DOHH2 (cell line): ENCODE measurements at regions not wholly inside any gene's neighbourhood (a gene's known extent, or its start where the extent isn't known, plus 50 kb on each side); places are given as distances from the start of the nearest gene placed in this dataset.

Experiments
- H3F3A ChIP-seq: fragments of 200-600 bp; sonication (generic), shearing (Covaris generic); 2 replicates; pipeline ENCODE4 v1.6.0; 2016; ENCODE audit warnings: antibody characterized with exemption, mild to moderate bottlenecking; ENCODE audit not compliant: control insufficient read depth, insufficient read depth
- H3K27ac ChIP-seq: fragments of 200-600 bp; sonication (generic); 2 replicates; pipeline ENCODE4 v1.5.1; 2014; ENCODE audit warnings: low read depth, mild to moderate bottlenecking, low read length, moderate library complexity
- H3K27me3 ChIP-seq: fragments of 200-600 bp; sonication (generic); 2 replicates; pipeline ENCODE4 v1.6.1; 2014; ENCODE audit warnings: mild to moderate bottlenecking, low read length, mixed read lengths; ENCODE audit not compliant: control insufficient read depth
- H3K36me3 ChIP-seq: fragments of 200-600 bp; sonication (generic); 2 replicates; pipeline ENCODE4 v1.6.1; 2014; ENCODE audit warnings: mild to moderate bottlenecking, low read length, moderate library complexity, mixed read lengths; ENCODE audit not compliant: control insufficient read depth
- H3K4me1 ChIP-seq: fragments of 200-600 bp; sonication (generic); 2 replicates; pipeline ENCODE4 v1.6.1; 2014; ENCODE audit warnings: mild to moderate bottlenecking, low read length, mixed read lengths; ENCODE audit not compliant: control insufficient read depth
- H3K4me2 ChIP-seq: fragments of 200-600 bp; sonication (generic); 2 replicates; pipeline ENCODE4 v1.6.0; 2014; ENCODE audit warnings: mild to moderate bottlenecking, low read length, moderate library complexity
- H3K4me3 ChIP-seq: fragments of 200-600 bp; sonication (generic); 2 replicates; pipeline ENCODE4 v1.5.1; 2014; ENCODE audit warnings: mild to moderate bottlenecking, low read length, mixed read lengths
- H3K79me2 ChIP-seq: fragments of 200-600 bp; sonication (generic); 2 replicates; pipeline ENCODE4 v1.6.1; 2014; ENCODE audit warnings: mild to moderate bottlenecking, low read length, mixed read lengths; ENCODE audit not compliant: control insufficient read depth
- H3K9me2 ChIP-seq: fragments of 200-600 bp; sonication (generic); replicated peaks from 2 replicates; pipeline ENCODE4 v1.6.1; 2014; ENCODE audit warnings: mild to moderate bottlenecking, low read length, mixed read lengths; ENCODE audit not compliant: control insufficient read depth
- H3K9me3 ChIP-seq: fragments of 200-600 bp; sonication (generic); 2 replicates; pipeline ENCODE4 v1.6.1; 2014; ENCODE audit warnings: antibody characterized with exemption, low read length, mixed read lengths; ENCODE audit not compliant: control insufficient read depth, insufficient read depth
- H4K20me1 ChIP-seq: fragments of 200-600 bp; sonication (generic); 2 replicates; pipeline ENCODE4 v1.6.0; 2014; ENCODE audit warnings: low read depth, mild to moderate bottlenecking, antibody characterized with exemption, low read length, moderate library complexity; ENCODE audit not compliant: control insufficient read depth, insufficient read depth
- CTCF ChIP-seq: fragments of 200-600 bp; sonication (generic); IDR thresholded peaks from one replicate; pipeline ENCODE4 v1.5.1; 2014; ENCODE audit warnings: antibody characterized with exemption, mild to moderate bottlenecking, low read depth, low read length; ENCODE audit not compliant: poor library complexity, severe bottlenecking
- EZH2phosphoT487 ChIP-seq: fragments of 200-600 bp; sonication (generic); IDR thresholded peaks from 2 replicates; pipeline ENCODE4 v1.6.1; 2017; ENCODE audit warnings: borderline replicate concordance, mild to moderate bottlenecking, antibody characterized with exemption, low read length, moderate library complexity, mixed read lengths

GRCh38 chr15:31579976-31580375 is 253.3 kb downstream of the KLF13 start:
- no peak overlapping the region for H3K4me3 ChIP-seq
- H3K79me2 ChIP-seq, result no peaks in the 10 kb centered on the region
- H3F3A ChIP-seq, result no peaks in the 10 kb centered on the region
- H3K36me3 ChIP-seq, result no peaks in the 10 kb centered on the region
- no peaks in the 10 kb centered on the region for H3K4me1 ChIP-seq
- H3K9me3 ChIP-seq, result no peaks in the 10 kb centered on the region
- no peaks in the 10 kb centered on the region for H3K9me2 ChIP-seq
- H3K4me2 ChIP-seq, result no peak overlapping the region
- H3K27ac ChIP-seq, result no peak overlapping the region
- no peaks in the 10 kb centered on the region for H4K20me1 ChIP-seq
- TF ChIP-seq CTCF, result no peak
- TF ChIP-seq EZH2phosphoT487, result no peak
- peaks cover 11% of the 10 kb centered on the region for H3K27me3 ChIP-seq

- H3K27me3 ChIP-seq, result 0 out of 2 replicates have a peak, but pooled peaks cover 3% of the 10 kb centered on the region
- TF ChIP-seq EZH2phosphoT487, result no peak
- TF ChIP-seq CTCF, result no peak
Observed at GRCh38 chr15:31584195-31584594, 257.6 kb downstream of the KLF13 start.

GRCh38 chr15:31585240-31585639 is 258.6 kb downstream of the KLF13 start:
- H4K20me1 ChIP-seq, result no peaks in the 10 kb centered on the region
- TF ChIP-seq EZH2phosphoT487 (no peak), CTCF (no peak)
- H3K36me3 ChIP-seq, result no peaks in the 10 kb centered on the region
- H3K4me2 ChIP-seq, result no peak overlapping the region
- H3K27ac ChIP-seq, result no peak overlapping the region
- H3K79me2 ChIP-seq, result no peaks in the 10 kb centered on the region
- H3K9me2 ChIP-seq, result no peaks in the 10 kb centered on the region
- H3F3A ChIP-seq, result no peaks in the 10 kb centered on the region
- 0 out of 2 replicates have a peak, but pooled peaks cover 3% of the 10 kb centered on the region for H3K27me3 ChIP-seq
- H3K9me3 ChIP-seq, result no peaks in the 10 kb centered on the region
- H3K4me1 ChIP-seq, result no peaks in the 10 kb centered on the region
- H3K4me3 ChIP-seq, result no peak overlapping the region

More at GRCh38 chr15:31584195-31584594, 257.6 kb downstream of the KLF13 start:
- Histone ChIP-seq H4K20me1 (no peaks in the 10 kb centered on the region), H3K4me1 (no peaks in the 10 kb centered on the region), H3F3A (no peaks in the 10 kb centered on the region), H3K79me2 (no peaks in the 10 kb centered on the region), H3K9me3 (no peaks in the 10 kb centered on the region), H3K36me3 (no peaks in the 10 kb centered on the region), H3K27ac (no peak overlapping the region), H3K4me2 (no peak overlapping the region), H3K4me3 (no peak overlapping the region), H3K9me2 (no peaks in the 10 kb centered on the region)
